ENCODE measurements at regions not wholly inside any gene's neighbourhood (a gene's known extent, or its start where the extent isn't known, plus 50 kb on each side); places are given as distances from the start of the nearest gene placed in this dataset.
A peak's percentile ranks its signal among the peaks of the same experiment; 100 is the strongest.

GRCh38 chr4:186775902-186776301 lies 52.2 kb upstream of the FAT1 start:
- H3K27ac ChIP-seq: no peak overlapping the region
- H3K27me3 ChIP-seq: no peaks in the 10 kb centered on the region
- no peaks in the 10 kb centered on the region for H3K36me3 ChIP-seq
- no peak for DNase-seq (ENCODE audit: low read depth in 1 of 2, low spot score in 1 of 2)
- TF ChIP-seq CTCF (IDR thresholded peaks at IDR 0.05; ENCODE audit: low read depth, low read length): no peak
- no peaks in the 10 kb centered on the region for H3K4me1 ChIP-seq (ENCODE audit: low read depth)
- no peak overlapping the region for H3K4me3 ChIP-seq
- H3K9me3 ChIP-seq (ENCODE audit: low read depth): no peaks in the 10 kb centered on the region

- no peaks in the 10 kb centered on the region for H3K9me3 ChIP-seq (ENCODE audit: low read depth)
- no peaks in the 10 kb centered on the region for H3K36me3 ChIP-seq
- no peak overlapping the region for H3K4me3 ChIP-seq
- H3K27me3 ChIP-seq: no peaks in the 10 kb centered on the region
- DNase-seq (ENCODE audit: low read depth in 1 of 2, low spot score in 1 of 2): no peak
- H3K4me1 ChIP-seq (ENCODE audit: low read depth): peaks cover 6% of the 10 kb centered on the region
- no peak overlapping the region for H3K27ac ChIP-seq
- TF ChIP-seq CTCF (IDR thresholded peaks at IDR 0.05; ENCODE audit: low read depth, low read length): no peak
Measured at GRCh38 chr4:186778134-186778533, 54.5 kb upstream of the FAT1 start.

- Histone ChIP-seq H3K27ac (no peak overlapping the region), H3K9me3 (ENCODE audit: low read depth) (no peaks in the 10 kb centered on the region), H3K36me3 (no peaks in the 10 kb centered on the region), H3K27me3 (no peaks in the 10 kb centered on the region), H3K4me1 (ENCODE audit: low read depth) (peaks cover 6% of the 10 kb centered on the region), H3K4me3 (no peak overlapping the region)
- DNase-seq (ENCODE audit: low read depth in 1 of 2, low spot score in 1 of 2): no peak
- TF ChIP-seq CTCF (IDR thresholded peaks at IDR 0.05; ENCODE audit: low read depth, low read length): no peak
Measured at GRCh38 chr4:186780291-186781031, 56.8 kb upstream of the FAT1 start.

- Histone ChIP-seq H3K4me1 (ENCODE audit: low read depth) (peaks cover 6% of the 10 kb centered on the region), H3K36me3 (no peaks in the 10 kb centered on the region), H3K9me3 (ENCODE audit: low read depth) (no peaks in the 10 kb centered on the region), H3K27ac (no peak overlapping the region), H3K27me3 (no peaks in the 10 kb centered on the region), H3K4me3 (no peak overlapping the region)
- peak; percentile 13 to 77 for DNase-seq (ENCODE audit: low read depth in 1 of 2, low spot score in 1 of 2)
- no peak for TF ChIP-seq CTCF (IDR thresholded peaks at IDR 0.05; ENCODE audit: low read depth, low read length)
Measured at GRCh38 chr4:186781032-186781917, 57.6 kb upstream of the FAT1 start.

- no peak for TF ChIP-seq CTCF (IDR thresholded peaks at IDR 0.05; ENCODE audit: low read depth, low read length)
- Histone ChIP-seq H3K36me3 (no peaks in the 10 kb centered on the region), H3K9me3 (ENCODE audit: low read depth) (no peaks in the 10 kb centered on the region), H3K27me3 (no peaks in the 10 kb centered on the region), H3K4me3 (no peak overlapping the region), H3K4me1 (ENCODE audit: low read depth) (peaks cover 6% of the 10 kb centered on the region), H3K27ac (no peak overlapping the region)
- no peak for DNase-seq (ENCODE audit: low read depth in 1 of 2, low spot score in 1 of 2)
Measured at GRCh38 chr4:186782302-186782701, 58.6 kb upstream of the FAT1 start.
